ENCODE measurements at regions not wholly inside any gene's neighbourhood (a gene's known extent, or its start where the extent isn't known, plus 50 kb on each side); places are given as distances from the start of the nearest gene placed in this dataset.
A peak's percentile ranks its signal among the peaks of the same experiment; 100 is the strongest.

GRCh38 chr13:74485757-74486156 is 351.6 kb upstream of the KLF12 start:
- no peak for DNase-seq (ENCODE audit: low read depth)

GRCh38 chr13:74479124-74479523 is 344.9 kb upstream of the KLF12 start:
- DNase-seq (ENCODE audit: low read depth) = no peak

GRCh38 chr13:74476788-74477187 is 342.6 kb upstream of the KLF12 start:
- no peak for DNase-seq (ENCODE audit: low read depth)

GRCh38 chr13:74476365-74476764 is 342.2 kb upstream of the KLF12 start:
- no peak for DNase-seq (ENCODE audit: low read depth)

- DNase-seq (ENCODE audit: low read depth) = no peak
These were observed 332.7 kb upstream of the KLF12 start for GRCh38 chr13:74466864-74467263.

GRCh38 chr13:74466020-74466419 is 331.8 kb upstream of the KLF12 start:
- no peak for DNase-seq (ENCODE audit: low read depth)

GRCh38 chr13:74465271-74465670 is 331.1 kb upstream of the KLF12 start:
- DNase-seq (ENCODE audit: low read depth) = no peak

- no peak for DNase-seq (ENCODE audit: low read depth)
These were observed 330.5 kb upstream of the KLF12 start for GRCh38 chr13:74464670-74465069.

GRCh38 chr13:74461011-74461410 is 326.8 kb upstream of the KLF12 start:
- DNase-seq (ENCODE audit: low read depth) = no peak

GRCh38 chr13:74452881-74453280 is 318.7 kb upstream of the KLF12 start:
- no peak for DNase-seq (ENCODE audit: low read depth)

GRCh38 chr13:74452176-74452575 is 318.0 kb upstream of the KLF12 start:
- no peak for DNase-seq (ENCODE audit: low read depth)

GRCh38 chr13:74450964-74451363 is 316.8 kb upstream of the KLF12 start:
- DNase-seq (ENCODE audit: low read depth) = peak; percentile 10

- no peak for DNase-seq (ENCODE audit: low read depth)
These were observed 316.3 kb upstream of the KLF12 start for GRCh38 chr13:74450525-74450845.

- DNase-seq (ENCODE audit: low read depth) = no peak
These were observed 315.8 kb upstream of the KLF12 start for GRCh38 chr13:74449811-74450524.

- DNase-seq (ENCODE audit: low read depth) = no peak
These were observed 310.8 kb upstream of the KLF12 start for GRCh38 chr13:74444864-74445479.

GRCh38 chr13:74444161-74444571 is 310.0 kb upstream of the KLF12 start:
- DNase-seq (ENCODE audit: low read depth) = no peak

- peak; percentile 31 for DNase-seq (ENCODE audit: low read depth)
These were observed 309.4 kb upstream of the KLF12 start for GRCh38 chr13:74443631-74444030.

- DNase-seq (ENCODE audit: low read depth) = no peak
These were observed 308.5 kb upstream of the KLF12 start for GRCh38 chr13:74442751-74443150.

- DNase-seq (ENCODE audit: low read depth) = no peak
These were observed 304.7 kb upstream of the KLF12 start for GRCh38 chr13:74438901-74439300.

GRCh38 chr13:74434782-74435181 is 300.6 kb upstream of the KLF12 start:
- no peak for DNase-seq (ENCODE audit: low read depth)

- no peak for DNase-seq (ENCODE audit: low read depth)
These were observed 290.3 kb upstream of the KLF12 start for GRCh38 chr13:74424455-74424854.

- no peak for DNase-seq (ENCODE audit: low read depth)
These were observed 289.2 kb upstream of the KLF12 start for GRCh38 chr13:74423434-74423833.

- DNase-seq (ENCODE audit: low read depth) = no peak
These were observed 280.3 kb upstream of the KLF12 start for GRCh38 chr13:74414458-74414857.

GRCh38 chr13:74413482-74413881 is 279.3 kb upstream of the KLF12 start:
- no peak for DNase-seq (ENCODE audit: low read depth)
